Thoracic aorta (tissue), 2 donors: ENCODE measurements at regions not wholly inside any gene's neighbourhood (a gene's known extent, or its start where the extent isn't known, plus 50 kb on each side); places are given as distances from the start of the nearest gene placed in this dataset.

Experiments used
- ATAC-seq: fragments of 150-250 bp; one replicate; pipeline ENCODE4 v1.8.0; 2017; ENCODE audit warnings: low read depth; ENCODE audit not compliant: insufficient number of reproducible peaks, low FRiP score
- DNase-seq: peaks from one replicate; pipeline ENCODE4 v3.0.0-alpha.2; 2020; ENCODE audit warnings: low spot score
- H3K27ac ChIP-seq, 2 donors: fragments of 200-600 bp; sonication (generic); 1 replicate in 1 of 2; 2 replicates in 1 of 2; pipeline ENCODE4 v1.5.1; 2016; ENCODE audit warnings: mild to moderate bottlenecking in 2 of 2, moderate library complexity in 2 of 2
- H3K27me3 ChIP-seq: fragments of 200-600 bp; sonication (generic); replicated peaks from 2 replicates; pipeline ENCODE4 v1.6.0; 2016; ENCODE audit warnings: mild to moderate bottlenecking; ENCODE audit not compliant: insufficient read depth
- H3K36me3 ChIP-seq: fragments of 200-600 bp; sonication (generic); one replicate; pipeline ENCODE4 v1.5.1; 2016
- H3K4me1 ChIP-seq, 2 donors: fragments of 200-600 bp; sonication (generic); 1 replicate in 1 of 2; 2 replicates in 1 of 2; pipeline versions ENCODE4 v1.5.1 to v1.6.0; 2016; ENCODE audit warnings: low read depth in 2 of 2, mild to moderate bottlenecking in 1 of 2; ENCODE audit not compliant: control insufficient read depth in 1 of 2
- H3K4me3 ChIP-seq: fragments of 200-600 bp; sonication (generic); 2 replicates; pipeline ENCODE4 v1.5.1; 2016; ENCODE audit warnings: mild to moderate bottlenecking
- H3K9me3 ChIP-seq: fragments of 200-600 bp; sonication (generic); 2 replicates; pipeline ENCODE4 v1.5.1; 2016
- TF ChIP-seq, protein P1 (sequence below): fragments of 200-600 bp; sonication (generic); IDR thresholded peaks from one replicate; pipeline ENCODE4 v1.5.1; 2019; ENCODE audit warnings: antibody characterized with exemption

DNA sequence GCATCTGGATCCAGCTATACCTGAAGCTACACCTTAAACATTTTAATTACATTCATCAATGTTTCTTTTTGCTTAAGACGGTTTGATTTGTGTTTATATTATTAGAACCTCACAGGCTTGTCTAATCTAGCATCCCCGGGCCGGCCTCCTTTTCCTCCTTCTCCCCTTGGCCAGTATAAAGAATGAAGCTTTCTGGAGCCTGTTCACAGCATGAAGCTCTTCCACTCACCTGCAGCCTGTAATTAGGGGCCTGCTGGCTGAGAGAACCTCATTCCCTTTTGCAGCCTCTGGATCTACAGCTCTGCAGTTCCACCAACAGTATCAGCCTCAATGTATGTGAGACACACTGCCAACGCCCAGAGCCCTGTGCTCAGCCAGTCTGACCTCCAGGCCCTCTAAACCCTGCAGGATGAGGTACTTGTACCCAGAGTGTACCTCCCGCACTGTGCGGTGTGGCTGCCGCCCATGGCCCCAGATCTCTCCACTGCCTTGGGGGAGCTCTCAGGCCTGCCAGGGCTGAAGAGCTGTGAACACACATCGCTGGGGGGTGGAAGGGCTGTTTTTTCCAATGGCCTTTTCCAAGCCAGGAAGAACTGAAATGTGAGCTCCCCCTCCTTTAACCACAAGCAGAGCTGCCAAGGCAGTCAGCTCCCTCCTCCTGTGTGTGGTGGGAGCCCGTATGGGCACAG, 114.7 kb upstream of the ALDH1A3 start:
- Histone ChIP-seq H3K9me3 (no peaks in the 10 kb centered on the region), H3K27me3 (no peaks in the 10 kb centered on the region), H3K4me3 (no peak overlapping the region), H3K4me1 (no peaks in the 10 kb centered on the region), H3K27ac (no peak overlapping the region), H3K36me3 (no peaks in the 10 kb centered on the region)
- DNase-seq (no peak), ATAC-seq (no peak)
- TF ChIP-seq, protein P1, sequence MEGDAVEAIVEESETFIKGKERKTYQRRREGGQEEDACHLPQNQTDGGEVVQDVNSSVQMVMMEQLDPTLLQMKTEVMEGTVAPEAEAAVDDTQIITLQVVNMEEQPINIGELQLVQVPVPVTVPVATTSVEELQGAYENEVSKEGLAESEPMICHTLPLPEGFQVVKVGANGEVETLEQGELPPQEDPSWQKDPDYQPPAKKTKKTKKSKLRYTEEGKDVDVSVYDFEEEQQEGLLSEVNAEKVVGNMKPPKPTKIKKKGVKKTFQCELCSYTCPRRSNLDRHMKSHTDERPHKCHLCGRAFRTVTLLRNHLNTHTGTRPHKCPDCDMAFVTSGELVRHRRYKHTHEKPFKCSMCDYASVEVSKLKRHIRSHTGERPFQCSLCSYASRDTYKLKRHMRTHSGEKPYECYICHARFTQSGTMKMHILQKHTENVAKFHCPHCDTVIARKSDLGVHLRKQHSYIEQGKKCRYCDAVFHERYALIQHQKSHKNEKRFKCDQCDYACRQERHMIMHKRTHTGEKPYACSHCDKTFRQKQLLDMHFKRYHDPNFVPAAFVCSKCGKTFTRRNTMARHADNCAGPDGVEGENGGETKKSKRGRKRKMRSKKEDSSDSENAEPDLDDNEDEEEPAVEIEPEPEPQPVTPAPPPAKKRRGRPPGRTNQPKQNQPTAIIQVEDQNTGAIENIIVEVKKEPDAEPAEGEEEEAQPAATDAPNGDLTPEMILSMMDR, result no peak

DNA sequence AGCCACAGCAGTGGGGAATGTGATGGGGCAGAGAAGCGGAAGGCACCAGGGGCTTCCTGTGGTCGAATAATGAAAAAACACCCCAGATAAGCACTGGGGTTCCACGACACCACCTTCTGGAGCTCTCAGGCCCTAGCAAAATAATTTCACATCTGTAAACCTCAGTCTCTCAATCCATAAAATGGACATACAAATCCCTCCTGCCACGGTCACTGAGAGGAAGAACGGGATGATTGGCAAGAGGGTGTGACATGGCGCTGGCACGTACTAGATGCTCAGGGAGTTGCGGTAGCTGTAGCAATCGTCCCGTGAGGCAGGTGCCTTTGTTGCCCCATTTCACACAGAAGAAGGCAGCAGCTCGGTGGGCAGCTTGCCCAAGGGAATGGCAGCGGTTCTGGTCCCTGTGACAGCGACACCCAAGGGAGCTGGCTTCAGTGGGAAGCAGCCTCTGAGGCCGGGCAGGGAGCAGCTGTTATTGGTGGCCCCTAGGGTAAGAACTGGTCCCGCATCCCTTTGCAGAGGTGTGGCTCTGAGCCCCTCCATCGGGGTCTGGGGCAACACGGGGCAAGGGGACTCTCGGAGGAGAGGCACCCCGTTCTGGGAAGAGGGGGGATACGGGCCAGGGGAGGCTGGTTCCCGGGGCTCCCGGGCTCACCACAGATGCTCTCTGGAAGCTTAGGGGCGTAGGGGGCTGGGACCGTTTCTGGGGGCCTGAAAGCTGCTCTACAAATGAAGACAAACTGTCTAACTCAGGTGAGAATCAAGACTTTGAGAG, 114.0 kb upstream of the ALDH1A3 start:
- H3K9me3 ChIP-seq, result no peaks in the 10 kb centered on the region
- no peak overlapping the region for H3K4me3 ChIP-seq
- no peak overlapping the region for H3K27ac ChIP-seq
- DNase-seq (no peak), ATAC-seq (no peak)
- no peaks in the 10 kb centered on the region for H3K27me3 ChIP-seq
- TF ChIP-seq, protein P1, result no peak
- no peaks in the 10 kb centered on the region for H3K36me3 ChIP-seq
- no peaks in the 10 kb centered on the region for H3K4me1 ChIP-seq

DNA sequence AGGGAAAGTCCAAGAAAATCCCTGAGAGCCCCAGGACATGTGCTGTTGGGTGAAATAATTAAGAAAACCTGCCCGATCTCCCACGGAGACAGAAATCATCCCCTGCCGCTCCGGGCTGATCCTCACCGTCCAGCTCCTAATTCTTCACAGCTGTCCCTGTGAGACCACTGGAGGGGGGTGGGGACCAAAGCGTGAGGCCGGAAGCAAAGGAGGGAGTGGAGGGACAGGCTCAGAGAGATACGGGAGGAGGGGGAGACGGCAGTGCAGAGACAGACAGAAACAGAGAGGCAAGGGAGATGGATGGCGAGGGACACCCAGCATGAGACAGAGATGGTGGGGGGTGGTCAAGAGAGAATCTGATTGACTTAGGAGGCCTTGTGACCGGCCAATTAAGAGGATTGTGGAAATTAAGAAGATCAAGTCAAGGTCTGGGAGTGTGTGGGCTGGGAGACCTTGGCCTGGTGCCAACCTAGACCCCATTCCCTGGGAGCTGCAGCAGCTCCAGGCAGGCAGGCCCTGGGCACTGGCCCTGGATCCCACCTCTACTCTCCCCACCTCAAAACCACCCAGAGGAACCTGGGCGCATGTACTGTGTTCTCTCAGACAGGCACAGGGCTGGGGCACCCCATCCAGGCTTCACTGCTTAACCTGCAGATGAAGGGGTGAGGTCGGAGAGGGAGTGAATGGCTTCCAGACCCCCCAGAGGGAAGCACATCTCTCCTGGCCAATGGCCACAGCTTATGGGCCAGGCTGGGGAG, 113.2 kb upstream of the ALDH1A3 start:
- TF ChIP-seq, protein P1, result no peak
- Histone ChIP-seq H3K36me3 (no peaks in the 10 kb centered on the region), H3K4me3 (no peak overlapping the region), H3K27ac (no peak overlapping the region), H3K4me1 (no peaks in the 10 kb centered on the region), H3K27me3 (no peaks in the 10 kb centered on the region), H3K9me3 (no peaks in the 10 kb centered on the region)
- ATAC-seq, result no peak
- DNase-seq, result no peak

DNA sequence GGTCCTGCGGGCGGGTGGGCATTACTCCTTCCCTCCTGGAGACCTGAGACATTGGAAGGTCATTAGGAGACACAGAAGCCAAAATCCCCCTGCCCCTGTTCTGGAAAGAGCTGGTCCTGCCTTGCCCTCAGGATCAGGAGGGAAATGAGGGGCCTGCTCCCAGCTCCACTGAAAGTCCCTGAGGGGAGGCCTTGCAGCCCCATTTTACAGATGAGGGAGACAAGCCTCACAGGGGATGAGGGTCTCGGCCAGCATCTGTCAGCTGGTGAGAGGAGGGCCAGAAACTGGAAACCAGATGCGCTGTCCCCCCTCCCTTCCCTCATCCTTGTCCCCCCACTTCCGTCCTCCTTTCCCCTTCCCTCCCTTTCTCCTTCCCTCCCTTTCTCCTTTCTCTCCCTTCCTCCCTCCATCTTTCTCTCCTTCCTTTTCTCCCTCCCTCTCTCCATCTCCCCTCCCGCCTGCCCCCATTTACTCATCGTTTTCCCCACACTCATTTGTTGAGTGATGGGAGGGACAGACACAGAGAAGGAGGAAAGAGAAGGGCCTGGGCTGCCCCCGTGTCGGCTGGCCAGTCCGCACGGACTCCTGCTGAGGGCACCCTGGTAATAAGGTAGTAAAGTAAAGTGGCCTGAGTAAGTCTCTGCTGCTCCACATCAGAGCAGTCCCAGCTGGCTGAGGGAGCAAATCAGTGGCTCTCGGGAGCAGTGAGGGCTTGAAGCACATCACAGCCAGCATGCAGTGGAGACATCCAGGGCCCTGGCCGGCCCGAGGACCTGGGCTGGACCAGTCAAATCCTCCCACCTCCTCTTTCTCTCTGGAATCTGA, 112.4 kb upstream of the ALDH1A3 start:
- no peaks in the 10 kb centered on the region for H3K4me1 ChIP-seq
- DNase-seq (no peak), ATAC-seq (no peak)
- H3K9me3 ChIP-seq, result no peaks in the 10 kb centered on the region
- TF ChIP-seq, protein P1, result no peak
- no peak overlapping the region for H3K4me3 ChIP-seq
- no peaks in the 10 kb centered on the region for H3K27me3 ChIP-seq
- no peak overlapping the region for H3K27ac ChIP-seq
- H3K36me3 ChIP-seq, result no peaks in the 10 kb centered on the region
